ENCODE measurements at regions not wholly inside any gene's neighbourhood (a gene's known extent, or its start where the extent isn't known, plus 50 kb on each side); places are given as distances from the start of the nearest gene placed in this dataset.

- H3K27ac Mint-ChIP-seq, result peak overlapping the region; percentile 77; the same call in 1 of the 2 replicates
- Histone ChIP-seq H3K9me2 (ENCODE audit: insufficient read depth) (no peaks in the 10 kb centered on the region), H3K36me3 (ENCODE audit: insufficient read depth) (no peaks in the 10 kb centered on the region), H3K79me2 (replicated peaks; ENCODE audit: insufficient read depth) (no peaks in the 10 kb centered on the region), H3K4me3 (no peak overlapping the region), H3K4me1 (ENCODE audit: insufficient read depth) (peaks cover 11% of the 10 kb centered on the region; the same call in 1 of the 2 replicates), H4K20me1 (replicated peaks; ENCODE audit: insufficient read depth) (no peaks in the 10 kb centered on the region), H2AFZ (no peak overlapping the region), H3F3A (replicated peaks; ENCODE audit: low read depth) (no peaks in the 10 kb centered on the region), H3K4me2 (0 out of 2 replicates have a peak overlapping the region, but pooled peaks have one; percentile 15), H3K27ac (ENCODE audit: low read depth) (no peak overlapping the region), H3K27me3 (ENCODE audit: insufficient read depth) (no peaks in the 10 kb centered on the region)
- H3K27me3 Mint-ChIP-seq (ENCODE audit: insufficient read depth, low read depth, poor library complexity), result peaks cover 3% of the 10 kb centered on the region
- H3K4me1 Mint-ChIP-seq, result peaks cover 15% of the 10 kb centered on the region
- no peak for DNase-seq (ENCODE audit: low spot score)
- no peak for ATAC-seq
- no peak for TF ChIP-seq ZNF462 (CRISPR knock-in tag; IDR thresholded peaks at IDR 0.05)
- TF ChIP-seq ZNF114 (CRISPR knock-in tag; IDR thresholded peaks at IDR 0.05), result no peak
- no peak for TF ChIP-seq STAT1 (IDR thresholded peaks at IDR 0.05; ENCODE audit: unreplicated experiment)
- TF ChIP-seq POLR2AphosphoS5 (IDR thresholded peaks at IDR 0.05; ENCODE audit: low read depth), result no peak
- TF ChIP-seq REST (IDR thresholded peaks at IDR 0.05; ENCODE audit: unreplicated experiment), result no peak
- TF ChIP-seq EZH2 (IDR thresholded peaks at IDR 0.05; ENCODE audit: low read depth, unreplicated experiment), result no peak
- no peak for TF ChIP-seq CREB1 (CRISPR knock-in tag; IDR thresholded peaks at IDR 0.05; ENCODE audit: low read depth)
- H3K4me3 Mint-ChIP-seq, result no peak overlapping the region
- H3K36me3 Mint-ChIP-seq (ENCODE audit: low read depth), result no peaks in the 10 kb centered on the region
- H3K9me3 Mint-ChIP-seq, result no peaks in the 10 kb centered on the region
Observed at GRCh38 chrX:9352694-9353411, 112.0 kb upstream of the TBL1X start.

Measured in GM23338 (cell line).